ENCODE measurements at regions not wholly inside any gene's neighbourhood (a gene's known extent, or its start where the extent isn't known, plus 50 kb on each side); places are given as distances from the start of the nearest gene placed in this dataset.

DNA sequence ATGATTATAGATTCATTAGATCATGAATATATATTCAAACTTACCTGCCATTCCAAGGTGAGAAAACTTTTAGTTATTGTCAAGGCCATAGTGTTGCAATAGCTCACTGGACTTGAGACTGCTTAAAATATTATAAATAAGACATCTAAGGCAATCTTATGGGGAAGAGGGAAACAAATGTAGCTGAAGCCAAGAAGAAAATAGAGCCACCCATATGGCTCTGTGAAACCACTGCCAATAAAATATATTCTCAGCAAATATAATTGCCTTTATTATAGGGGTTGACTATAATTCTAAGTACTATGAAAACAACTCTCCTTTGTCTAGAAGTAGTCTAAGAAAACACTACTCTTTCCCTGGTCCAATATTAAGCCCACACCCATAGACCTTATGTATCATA is 938.5 kb downstream of the FSTL5 start:
- no peak for DNase-seq (ENCODE audit: low read depth)

DNA sequence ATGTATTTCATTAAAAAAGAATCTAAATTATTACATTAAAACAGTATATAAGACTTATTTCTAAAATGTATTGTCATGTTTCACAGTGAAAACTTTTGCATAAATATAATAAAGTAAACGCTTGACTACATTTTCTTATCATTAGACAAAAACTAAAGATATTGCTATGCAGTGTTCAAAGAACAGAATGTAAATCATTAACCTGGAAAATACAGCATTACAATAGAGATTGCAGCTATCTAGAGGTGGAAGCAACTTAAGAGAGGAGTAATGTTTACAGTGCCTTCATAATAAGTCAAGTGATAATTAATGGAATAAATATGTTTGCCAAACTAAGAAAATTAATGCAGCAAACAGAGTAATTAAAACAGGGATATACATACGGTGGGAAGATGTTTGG is 940.9 kb downstream of the FSTL5 start:
- no peak for DNase-seq (ENCODE audit: low read depth)

DNA sequence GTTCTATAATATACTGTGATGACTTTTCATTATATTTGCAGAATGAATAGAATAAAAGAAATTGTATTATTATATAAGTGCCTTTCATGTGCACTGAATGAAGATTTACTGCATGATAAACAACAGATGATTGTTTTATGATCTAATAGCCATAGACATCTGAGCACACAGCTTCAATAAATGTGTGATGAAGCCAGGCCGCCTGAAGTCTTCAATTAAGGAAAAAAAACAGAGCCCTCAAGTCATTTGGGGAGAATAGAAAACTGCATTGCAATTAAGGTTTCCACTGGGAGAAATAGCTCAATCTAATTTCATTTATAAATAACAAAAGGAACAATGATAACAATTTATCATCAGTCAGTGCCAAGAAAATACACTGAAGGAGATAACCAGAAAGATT is 955.2 kb downstream of the FSTL5 start:
- no peak for DNase-seq (ENCODE audit: low read depth)

DNA sequence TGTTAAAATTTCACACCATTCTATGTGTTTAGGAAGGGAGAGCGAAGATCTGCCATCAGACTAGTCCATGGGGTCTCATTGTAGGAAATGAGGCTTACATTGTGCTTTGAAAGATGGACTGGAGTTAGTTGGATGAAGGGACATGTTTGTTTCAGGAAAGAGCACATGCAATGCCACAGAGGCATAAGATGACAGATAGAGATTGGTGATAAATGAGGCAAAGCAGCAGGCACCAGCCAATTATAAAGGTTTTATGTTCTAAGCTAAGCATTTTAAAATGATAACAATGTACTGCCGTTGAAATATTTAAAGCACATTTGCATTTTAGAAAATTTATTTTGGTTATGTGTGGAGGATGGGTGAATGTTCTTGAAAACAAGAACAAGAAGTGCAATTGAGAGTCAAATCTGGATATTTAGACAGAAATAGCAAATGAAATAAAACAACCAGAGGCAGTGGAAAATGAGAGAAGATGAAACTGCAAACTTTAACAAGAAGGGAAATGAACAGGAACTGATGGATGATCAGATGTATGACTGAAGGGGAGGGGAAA is 957.2 kb downstream of the FSTL5 start:
- DNase-seq (ENCODE audit: low read depth), result no peak

DNA sequence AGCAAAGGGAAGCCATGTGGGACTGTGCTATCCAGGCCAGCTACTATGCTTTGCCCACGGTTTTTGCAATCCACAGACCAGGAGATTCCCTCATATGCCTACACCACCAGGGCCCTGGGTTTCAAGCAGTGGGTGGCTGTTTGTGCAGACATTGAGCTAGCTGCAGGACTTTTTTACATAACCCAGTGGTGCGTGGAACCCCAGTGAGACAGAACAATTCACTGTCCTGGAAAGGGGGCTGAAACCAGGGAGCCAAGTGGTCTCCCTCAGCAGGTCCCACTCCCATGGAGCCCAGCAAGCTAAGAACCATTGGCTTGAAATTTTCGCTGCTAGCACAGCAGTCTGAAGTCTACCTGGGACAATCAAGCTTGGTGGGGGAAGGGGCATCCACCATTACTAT is 959.9 kb downstream of the FSTL5 start:
- no peak for DNase-seq (ENCODE audit: low read depth)

DNA sequence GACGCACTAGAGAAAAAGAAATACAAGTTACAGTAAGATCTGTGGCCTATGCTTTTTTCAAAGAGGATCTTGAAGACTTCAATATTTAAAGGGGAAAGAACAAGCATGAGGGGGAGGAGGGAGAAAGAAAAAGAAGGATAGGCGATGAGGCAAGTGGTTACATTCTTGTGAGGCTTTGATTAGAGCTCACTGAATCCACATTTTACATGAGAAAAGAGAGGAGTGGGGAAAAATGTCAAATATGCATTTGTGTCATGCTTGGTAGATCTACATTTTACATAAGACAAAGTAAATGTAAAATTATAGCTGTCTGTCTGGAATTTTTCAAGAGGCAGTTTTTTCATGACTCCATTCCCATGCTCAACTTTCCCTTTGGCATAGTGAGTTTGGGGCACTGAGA is 965.9 kb downstream of the FSTL5 start:
- no peak for DNase-seq (ENCODE audit: low read depth)

DNA sequence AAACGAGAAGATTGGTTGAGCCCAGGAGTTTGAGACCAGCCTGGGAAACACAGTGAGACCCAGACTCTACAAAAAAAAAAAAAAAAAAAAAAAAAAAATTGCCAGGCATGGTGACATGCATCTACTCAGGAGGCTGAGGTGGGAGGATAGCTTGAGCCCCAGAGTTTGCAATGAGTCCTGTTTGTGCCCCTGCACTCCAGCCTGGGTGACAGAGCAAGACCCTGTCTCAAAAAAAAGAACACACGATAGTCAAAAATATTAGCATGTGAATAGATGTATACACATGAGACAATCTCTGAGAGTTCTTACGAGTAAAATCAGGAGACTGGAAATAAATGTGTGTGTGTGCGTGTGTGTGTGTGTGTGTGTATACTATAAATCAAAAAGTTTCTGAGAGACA is 966.3 kb downstream of the FSTL5 start:
- no peak for DNase-seq (ENCODE audit: low read depth)

DNA sequence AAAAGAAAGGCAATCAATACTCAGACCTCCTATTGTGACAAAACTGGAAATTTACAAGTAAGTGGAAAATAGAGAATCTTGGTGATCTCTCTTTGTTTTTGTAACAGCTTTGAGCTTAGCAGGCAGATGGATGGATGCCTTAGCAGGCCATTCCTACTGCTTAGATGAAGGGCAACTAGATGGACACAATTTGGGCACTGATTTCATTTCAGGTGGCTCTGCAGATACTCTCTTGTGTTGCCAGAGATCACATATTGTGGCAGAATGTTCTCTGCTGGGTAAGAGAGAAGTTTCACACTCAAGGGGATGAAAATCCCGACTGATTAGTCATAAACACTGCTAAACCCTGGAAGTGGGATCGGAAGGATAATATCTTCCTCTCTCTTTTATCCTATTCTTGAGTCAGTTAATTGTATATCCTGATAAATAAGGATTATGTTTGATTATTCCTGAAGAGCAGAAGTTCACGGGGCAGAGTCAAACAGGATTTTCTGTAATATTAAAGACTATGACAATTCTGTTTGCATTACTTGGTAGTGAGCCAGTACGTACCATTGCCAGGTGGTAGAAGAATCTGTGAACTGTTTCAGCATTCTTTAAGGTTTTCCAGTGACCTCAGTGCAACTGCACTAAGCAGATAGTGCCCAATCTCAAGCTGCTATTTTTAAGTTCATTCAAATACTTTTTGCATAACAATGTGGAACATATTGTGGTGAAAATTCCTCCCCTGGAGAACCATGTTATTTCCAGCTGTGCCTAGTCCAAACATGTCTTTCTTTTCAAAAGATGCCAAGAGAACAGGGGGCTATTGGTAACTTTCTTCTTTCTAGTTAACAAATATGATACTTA is 974.3 kb downstream of the FSTL5 start:
- peak; percentile 5 for DNase-seq (ENCODE audit: low read depth)

DNA sequence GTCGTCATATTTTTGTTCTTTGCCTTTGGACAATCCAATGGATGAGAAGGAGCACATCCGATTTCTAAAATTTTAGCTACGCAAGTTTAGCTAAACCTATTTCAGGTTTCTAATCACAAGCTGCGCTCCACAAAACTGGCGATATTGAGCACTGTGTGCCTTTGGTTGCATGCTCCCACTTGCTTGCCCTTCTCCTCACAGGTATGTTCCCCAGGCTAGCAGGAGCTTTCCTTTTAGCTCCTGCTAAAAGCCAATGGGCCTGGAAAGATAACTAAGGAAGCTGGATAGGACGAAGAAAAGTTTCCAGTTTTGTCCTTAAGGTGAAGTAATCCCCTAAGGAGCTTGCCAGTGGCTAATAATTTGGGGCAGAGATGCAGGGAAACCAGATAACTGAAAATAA is 975.2 kb downstream of the FSTL5 start:
- DNase-seq (ENCODE audit: low read depth), result no peak

DNA sequence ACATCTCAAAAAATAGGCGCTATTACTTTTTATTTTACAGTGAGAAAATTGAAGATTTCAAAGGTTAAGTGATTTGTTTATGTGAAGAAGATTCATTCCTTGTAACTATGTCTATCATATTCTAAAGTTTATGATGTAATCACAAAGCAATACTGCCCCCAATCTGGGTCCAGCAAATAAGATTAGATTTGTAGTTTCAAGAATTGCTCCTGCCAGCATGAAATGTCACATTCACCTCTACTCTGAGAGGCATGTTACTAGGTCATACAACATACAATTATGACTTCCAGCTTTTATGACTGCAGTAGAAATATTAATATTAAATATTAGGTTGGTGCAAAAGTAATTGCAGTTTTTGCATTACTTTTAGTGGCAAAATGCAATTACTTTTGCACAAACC is 976.2 kb downstream of the FSTL5 start:
- no peak for DNase-seq (ENCODE audit: low read depth)

DNA sequence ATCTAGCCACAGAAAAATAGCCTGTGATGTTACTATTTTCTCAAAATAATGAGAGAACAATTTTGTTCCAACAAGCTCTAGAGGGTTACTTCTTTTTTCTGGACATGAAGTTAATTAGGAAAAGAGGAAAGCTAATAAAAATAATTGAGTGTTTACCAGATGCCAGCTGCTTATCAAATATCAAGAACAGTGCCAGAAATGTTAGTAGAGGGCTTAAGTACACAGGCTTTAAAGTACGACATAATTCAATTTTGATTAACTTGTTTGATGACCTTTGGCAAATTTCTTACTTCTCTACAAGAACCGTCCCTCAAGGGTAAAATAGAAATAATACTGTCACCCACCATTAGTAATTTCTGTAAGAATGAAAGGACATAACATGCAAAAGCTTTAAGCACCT is 977.0 kb downstream of the FSTL5 start:
- no peak for DNase-seq (ENCODE audit: low read depth)

DNA sequence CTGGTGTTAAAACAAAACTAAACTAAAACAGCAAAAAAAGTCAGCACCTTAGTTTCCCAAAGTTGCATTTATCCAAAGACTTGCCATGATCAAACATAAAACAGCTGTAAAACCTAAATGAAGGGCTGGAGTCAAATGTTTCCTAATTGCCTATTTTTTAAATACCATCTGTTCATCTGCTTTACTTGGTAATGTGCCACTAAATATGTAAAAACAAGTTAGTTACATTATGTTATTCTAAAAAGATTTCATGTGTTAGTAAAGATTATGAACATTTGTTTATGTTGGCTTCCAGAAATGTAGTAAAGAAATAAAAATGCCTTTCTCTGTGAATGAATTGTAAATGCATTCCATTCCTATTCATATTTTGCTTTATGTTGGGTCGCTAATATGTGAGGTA is 977.8 kb downstream of the FSTL5 start:
- DNase-seq (ENCODE audit: low read depth), result no peak

DNA sequence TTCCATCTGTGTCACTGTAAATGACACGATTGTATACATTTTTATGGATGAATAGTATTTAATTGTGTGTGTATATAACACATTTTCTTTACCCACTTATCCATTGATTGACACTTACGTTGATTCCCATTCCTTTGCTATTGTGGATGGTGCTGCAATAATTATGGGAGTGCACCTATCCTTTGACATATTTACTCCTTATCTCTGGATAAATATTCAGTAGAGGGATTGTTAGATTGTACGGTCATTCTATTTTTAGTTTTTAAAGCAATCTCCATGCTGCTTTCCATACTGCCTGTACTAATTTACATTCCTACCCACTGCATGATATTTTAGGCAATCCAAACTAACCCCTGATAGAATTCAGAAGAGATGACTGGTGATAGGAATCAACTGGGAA is 980.1 kb downstream of the FSTL5 start:
- DNase-seq (ENCODE audit: low read depth), result no peak

DNA sequence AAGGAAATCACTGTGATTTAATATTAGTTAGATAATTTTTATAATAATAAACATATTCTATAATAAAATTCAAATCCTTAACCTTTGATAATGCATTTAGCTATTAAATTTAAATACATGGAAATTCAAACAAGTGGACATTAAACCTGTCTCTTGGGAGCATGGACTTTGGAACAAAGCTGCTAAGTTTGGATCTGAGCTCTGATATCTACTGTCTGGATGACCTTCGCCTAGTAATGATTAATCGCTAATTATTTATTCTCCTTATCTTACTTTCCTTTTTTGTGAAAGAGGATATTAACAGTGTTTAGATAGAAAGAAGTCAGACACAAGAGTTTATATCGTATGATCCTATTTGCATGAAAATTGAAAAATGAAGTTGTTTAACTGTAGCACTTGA is 980.9 kb downstream of the FSTL5 start:
- no peak for DNase-seq (ENCODE audit: low read depth)

DNA sequence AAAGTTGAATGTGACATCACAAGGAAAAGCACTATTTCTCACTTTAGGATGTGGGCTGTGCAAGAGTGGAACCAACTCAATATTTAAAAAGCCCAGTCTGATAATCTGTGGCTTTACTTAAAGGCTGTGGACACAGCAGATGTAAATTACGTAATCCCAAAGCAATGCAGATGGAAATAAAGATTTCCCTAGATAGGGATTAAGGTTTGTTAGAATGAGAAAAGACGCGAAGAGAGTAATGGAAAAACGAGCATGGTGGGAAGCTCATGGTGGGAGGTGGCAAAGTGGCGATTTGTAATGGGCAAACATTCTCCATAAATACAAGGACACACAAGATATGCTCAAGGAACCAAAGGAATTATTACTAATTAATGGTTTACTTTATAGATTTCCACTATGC is 985.5 kb downstream of the FSTL5 start:
- no peak for DNase-seq (ENCODE audit: low read depth)

DNA sequence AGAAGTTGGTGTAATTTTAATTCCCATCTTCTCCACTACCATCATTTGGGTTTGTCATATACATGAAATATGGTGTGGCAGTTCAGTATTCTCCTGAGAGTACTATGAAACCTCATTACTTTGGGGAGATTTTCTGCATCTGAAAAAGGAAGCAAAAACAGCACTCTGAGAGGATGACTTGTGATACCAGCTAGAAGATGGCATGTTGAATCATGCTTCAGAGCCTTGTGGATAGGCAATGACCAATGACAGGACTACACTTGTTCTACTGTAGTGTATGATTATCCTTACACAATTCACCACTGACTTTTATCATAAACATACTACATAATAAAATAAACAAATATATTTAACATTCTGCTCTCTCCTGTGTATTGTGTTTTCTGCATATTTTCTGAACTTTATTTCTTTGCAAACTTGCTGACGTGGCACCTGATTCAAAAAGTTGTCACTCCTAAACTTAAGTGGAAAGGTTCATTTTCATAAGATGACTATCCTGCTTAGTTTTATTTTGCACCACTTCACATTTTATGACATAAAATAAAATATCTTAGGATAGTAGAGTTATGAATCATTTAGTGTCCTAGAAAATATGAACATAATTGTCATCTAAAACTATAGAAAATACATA is 991.3 kb downstream of the FSTL5 start:
- DNase-seq (ENCODE audit: low read depth), result no peak

DNA sequence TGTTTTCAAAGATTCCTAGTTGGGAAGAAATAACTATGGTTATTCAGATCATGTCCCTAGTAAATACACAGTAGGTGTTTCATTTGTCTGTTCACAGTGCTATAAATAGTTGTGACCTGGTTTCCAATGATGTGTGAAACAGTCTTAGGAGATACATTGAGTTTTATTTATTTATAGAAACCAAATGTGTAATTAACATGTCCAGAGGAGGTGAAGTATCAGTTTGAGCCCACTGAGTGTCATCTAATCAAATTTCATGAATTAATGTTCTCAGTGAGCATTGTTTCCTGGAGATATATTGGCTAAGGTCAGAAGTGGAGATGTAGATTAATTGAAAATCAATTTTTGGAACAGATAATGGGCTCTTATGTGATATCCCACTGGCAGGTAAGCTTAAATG is 996.3 kb downstream of the FSTL5 start:
- no peak for DNase-seq (ENCODE audit: low read depth)

DNA sequence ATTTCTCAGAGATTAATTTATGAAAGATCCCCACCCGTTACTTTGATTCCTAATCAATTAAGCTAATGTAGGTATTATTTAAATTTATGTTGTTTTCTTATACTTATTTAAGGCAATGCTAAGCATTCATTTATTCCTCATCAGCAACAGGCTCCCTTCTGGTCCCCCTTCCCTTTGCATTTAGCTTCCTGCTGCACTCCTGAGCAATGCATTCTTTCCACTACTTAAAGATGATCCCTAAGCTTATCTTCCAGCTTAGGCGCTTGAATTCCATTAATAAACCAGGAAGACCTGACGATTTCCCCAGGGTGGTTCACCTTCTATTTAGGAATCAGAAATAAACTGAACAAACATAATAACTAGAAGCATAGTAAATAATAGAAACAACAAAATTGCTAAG is 1003.1 kb downstream of the FSTL5 start:
- DNase-seq (ENCODE audit: low read depth), result no peak

DNA sequence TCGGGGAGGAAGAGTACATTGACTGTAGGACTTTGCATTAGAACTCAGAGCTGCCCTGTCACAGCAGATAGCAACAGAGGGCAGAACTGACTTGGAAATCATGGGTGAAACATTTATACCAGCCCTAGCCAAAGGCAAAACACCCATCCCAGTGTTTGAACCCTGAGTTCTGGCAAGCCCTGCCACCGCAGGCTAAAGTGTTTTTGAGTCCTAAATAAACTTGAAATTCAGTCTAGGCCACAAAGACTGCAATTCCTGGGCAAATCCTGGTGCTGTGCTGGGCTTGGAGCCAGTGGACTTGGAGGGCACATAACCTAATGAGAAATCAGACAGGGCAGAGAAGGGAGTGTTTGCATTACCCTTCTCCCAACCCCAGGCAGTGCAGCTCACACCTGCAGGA is 1015.7 kb downstream of the FSTL5 start:
- DNase-seq (ENCODE audit: low read depth), result no peak

DNA sequence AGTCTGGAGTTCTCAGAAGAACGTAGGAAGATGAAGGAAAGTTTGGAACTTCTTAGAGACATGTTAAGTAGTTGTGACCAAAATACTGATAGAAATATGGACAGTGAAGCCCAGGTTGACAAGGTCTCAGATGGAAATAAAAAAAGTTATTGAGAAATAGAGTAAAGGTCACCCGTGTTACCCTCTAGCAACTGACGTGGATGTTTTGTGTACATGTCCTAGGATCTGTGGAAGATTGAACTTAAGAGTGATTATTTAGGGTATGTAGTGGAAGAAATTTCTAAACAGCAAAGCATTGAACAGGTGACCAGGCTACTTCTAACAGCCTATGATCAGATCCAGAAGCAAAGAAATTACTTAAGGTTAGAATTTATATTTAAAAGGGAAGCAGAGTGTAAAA is 1020.4 kb downstream of the FSTL5 start:
- DNase-seq (ENCODE audit: low read depth), result no peak

DNA sequence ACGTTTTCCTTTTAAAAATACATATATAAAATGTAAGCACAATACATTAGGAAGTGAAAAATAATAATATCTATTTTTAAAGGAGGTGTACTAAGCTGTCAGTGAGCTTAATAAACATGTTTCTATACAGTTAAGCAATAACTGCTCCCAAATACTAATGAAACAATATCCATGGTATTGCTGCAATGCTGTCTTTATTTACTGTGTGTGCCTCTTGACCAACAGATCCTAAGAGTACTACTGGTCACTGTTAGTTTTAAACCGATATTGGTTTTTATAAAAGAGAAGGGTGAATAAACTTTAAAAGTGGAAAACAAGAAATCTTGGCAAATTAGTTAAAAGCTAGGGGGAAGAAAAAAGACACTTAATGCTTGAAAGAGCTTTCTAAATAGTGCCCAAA is 1029.0 kb downstream of the FSTL5 start:
- no peak for DNase-seq (ENCODE audit: low read depth)

DNA sequence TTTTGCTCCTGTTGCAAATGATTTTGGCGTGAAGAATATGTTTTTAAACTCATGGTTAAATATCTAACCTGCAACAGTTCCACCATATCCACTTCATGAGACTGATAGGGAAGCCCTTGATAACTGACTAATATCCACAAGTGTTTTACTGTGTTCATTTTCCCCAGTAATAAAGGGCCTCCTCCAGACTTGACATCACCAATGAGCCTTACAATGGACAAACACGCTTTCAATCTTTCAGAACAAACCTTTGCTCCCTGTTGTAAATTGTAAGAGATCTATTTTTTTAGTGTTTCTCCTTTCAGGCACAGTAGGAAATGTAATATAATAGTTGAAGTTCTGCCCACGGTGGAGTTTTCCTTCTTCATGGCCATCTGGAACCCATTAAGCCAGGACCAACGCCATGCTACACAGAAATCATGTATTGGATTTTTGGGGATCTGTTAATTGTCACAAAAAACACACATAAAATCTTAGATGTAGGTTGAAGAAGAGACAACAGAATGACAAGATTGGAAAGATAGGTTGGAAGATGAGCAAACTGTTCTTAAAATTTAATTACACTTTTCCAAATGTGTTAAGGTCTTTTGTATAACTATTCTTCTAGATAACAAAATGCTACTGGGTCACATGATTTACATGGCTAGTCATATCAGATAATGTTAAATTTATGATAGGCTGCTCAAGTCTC is 1030.1 kb downstream of the FSTL5 start:
- DNase-seq (ENCODE audit: low read depth), result no peak
